H9 (cell line): ENCODE measurements at regions not wholly inside any gene's neighbourhood (a gene's known extent, or its start where the extent isn't known, plus 50 kb on each side); places are given as distances from the start of the nearest gene placed in this dataset.

Source experiments
- DNase-seq: peaks from one replicate; pipeline ENCODE4 v3.0.0-alpha.2; 2017
- H2AFZ ChIP-seq: one replicate; pipeline ENCODE4 v1.6.1; 2013; ENCODE audit warnings: mild to moderate bottlenecking, low read length, control low read depth, moderate library complexity
- H2AK5ac ChIP-seq: 2 replicates; pipeline ENCODE4 v1.6.1; 2013; ENCODE audit warnings: low read length, control low read depth, mixed read lengths; ENCODE audit not compliant: insufficient read length
- H2BK120ac ChIP-seq: one replicate; pipeline ENCODE4 v1.6.1; 2013; ENCODE audit warnings: low read depth, mild to moderate bottlenecking, low read length, control low read depth, inconsistent platforms; ENCODE audit not compliant: poor library complexity, severe bottlenecking
- H2BK12ac ChIP-seq: 2 replicates; pipeline ENCODE4 v1.6.1; 2013; ENCODE audit warnings: low read length, control low read depth, mixed read lengths, low read depth; ENCODE audit not compliant: insufficient read length
- H2BK15ac ChIP-seq: 2 replicates; pipeline ENCODE4 v1.6.1; 2013; ENCODE audit warnings: low read depth, low read length, control low read depth
- H2BK20ac ChIP-seq: one replicate; pipeline ENCODE4 v1.6.1; 2013; ENCODE audit warnings: low read depth, mild to moderate bottlenecking, low read length, control low read depth, inconsistent platforms; ENCODE audit not compliant: poor library complexity, severe bottlenecking
- H2BK5ac ChIP-seq: 2 replicates; pipeline ENCODE4 v1.6.1; 2013; ENCODE audit warnings: low read length, control low read depth, mixed read lengths; ENCODE audit not compliant: insufficient read length
- H3K14ac ChIP-seq: 2 replicates; pipeline ENCODE4 v1.6.1; 2013; ENCODE audit warnings: low read length, control low read depth; ENCODE audit not compliant: insufficient read depth
- H3K18ac ChIP-seq: 2 replicates; pipeline ENCODE4 v1.6.1; 2013; ENCODE audit warnings: low read depth, mild to moderate bottlenecking, mixed read lengths, low read length, control low read depth; ENCODE audit not compliant: insufficient read length
- H3K23ac ChIP-seq: 2 replicates; pipeline ENCODE4 v1.6.1; 2013; ENCODE audit warnings: low read length, control low read depth, mixed read lengths, low read depth; ENCODE audit not compliant: insufficient read length
- H3K23me2 ChIP-seq: 2 replicates; pipeline ENCODE4 v1.6.1; 2013; ENCODE audit warnings: low read depth, mild to moderate bottlenecking, mixed read lengths, low read length, control low read depth; ENCODE audit not compliant: insufficient read length, poor library complexity, severe bottlenecking
- H3K27ac ChIP-seq: 2 replicates; pipeline ENCODE4 v1.5.1; 2013; ENCODE audit warnings: low read length, control low read depth, mixed read lengths, low read depth; ENCODE audit not compliant: insufficient read length
- H3K27me3 ChIP-seq: 2 replicates; pipeline ENCODE4 v1.6.1; 2013; ENCODE audit warnings: low read length, control low read depth, inconsistent platforms; ENCODE audit not compliant: insufficient read depth
- H3K4ac ChIP-seq: 2 replicates; pipeline ENCODE4 v1.6.1; 2013; ENCODE audit warnings: low read depth, mild to moderate bottlenecking, control low read depth, inconsistent platforms, low read length, moderate library complexity
- H3K4me1 ChIP-seq: 2 replicates; pipeline ENCODE4 v1.6.1; 2013; ENCODE audit warnings: low read length, control low read depth, inconsistent platforms; ENCODE audit not compliant: insufficient read depth
- H3K4me2 ChIP-seq: 2 replicates; pipeline ENCODE4 v1.6.1; 2013; ENCODE audit warnings: low read length, control low read depth, mixed read lengths; ENCODE audit not compliant: insufficient read length, insufficient read depth
- H3K56ac ChIP-seq: 2 replicates; pipeline ENCODE4 v1.6.1; 2013; ENCODE audit warnings: low read depth, mild to moderate bottlenecking, mixed read lengths, low read length, control low read depth; ENCODE audit not compliant: insufficient read length
- H3K79me1 ChIP-seq: 2 replicates; pipeline ENCODE4 v1.6.1; 2013; ENCODE audit warnings: low read depth, mild to moderate bottlenecking, moderate library complexity, low read length, control low read depth, inconsistent platforms; ENCODE audit not compliant: insufficient read depth, poor library complexity, severe bottlenecking
- H3K79me2 ChIP-seq: 2 replicates; pipeline ENCODE4 v1.6.1; 2013; ENCODE audit warnings: low read length, control low read depth, inconsistent platforms; ENCODE audit not compliant: insufficient read depth
- H3K9ac ChIP-seq: 2 replicates; pipeline ENCODE4 v1.6.1; 2013; ENCODE audit warnings: low read length, control low read depth, mixed read lengths; ENCODE audit not compliant: insufficient read length; ENCODE audit errors: extremely low read depth
- H3K9me3 ChIP-seq: one replicate; pipeline ENCODE4 v1.6.1; 2013; ENCODE audit warnings: low read depth, low read length, inconsistent platforms; ENCODE audit not compliant: control insufficient read depth
- H3T11ph ChIP-seq: one replicate; pipeline ENCODE4 v1.6.1; 2013; ENCODE audit warnings: mild to moderate bottlenecking, low read length, control low read depth, inconsistent platforms
- H4K20me1 ChIP-seq: one replicate; pipeline ENCODE4 v1.6.1; 2013; ENCODE audit not compliant: control insufficient read depth, insufficient read length, insufficient read depth
- H4K5ac ChIP-seq: 2 replicates; pipeline ENCODE4 v1.6.1; 2013; ENCODE audit warnings: low read depth, mild to moderate bottlenecking, mixed read lengths, low read length, control low read depth; ENCODE audit not compliant: insufficient read length
- H4K8ac ChIP-seq: replicated peaks from 2 replicates; pipeline ENCODE4 v1.6.1; 2013; ENCODE audit warnings: low read length, control low read depth, mixed read lengths, low read depth; ENCODE audit not compliant: insufficient read length
- H4K91ac ChIP-seq: 2 replicates; pipeline ENCODE4 v1.6.1; 2013; ENCODE audit warnings: low read depth, mild to moderate bottlenecking, moderate library complexity, mixed read lengths, low read length, control low read depth; ENCODE audit not compliant: insufficient read length
- H3K27ac Mint-ChIP-seq, 3 experiments: 2 replicates in 2 of 3; 3 replicates in 1 of 3; pipeline ENCODE4 v1.8.0; 2020 to 2021; ENCODE audit warnings: mixed read lengths in 3 of 3, mild to moderate bottlenecking in 1 of 3, moderate library complexity in 1 of 3
- H3K27me3 Mint-ChIP-seq: 2 replicates; pipeline ENCODE4 v1.8.0; 2021; ENCODE audit warnings: low read depth, mild to moderate bottlenecking, moderate library complexity, mixed read lengths
- H3K36me3 Mint-ChIP-seq, 3 experiments: 2 replicates in 2 of 3; 3 replicates in 1 of 3; pipeline ENCODE4 v1.8.0; 2020 to 2021; ENCODE audit warnings: low read depth in 3 of 3, mixed read lengths in 3 of 3; ENCODE audit not compliant: insufficient read depth in 1 of 3
- H3K4me1 Mint-ChIP-seq, 2 experiments: 2 replicates each; pipeline ENCODE4 v1.8.0; 2020; ENCODE audit warnings: mixed read lengths in 2 of 2
- H3K4me3 Mint-ChIP-seq, 2 experiments: 2 replicates in 1 of 2; 3 replicates in 1 of 2; pipeline ENCODE4 v1.8.0; 2020 to 2021; ENCODE audit warnings: mild to moderate bottlenecking in 2 of 2, mixed read lengths in 2 of 2, moderate library complexity in 1 of 2
- H3K9me3 Mint-ChIP-seq, 2 experiments: 2 replicates in 1 of 2; 3 replicates in 1 of 2; pipeline ENCODE4 v1.8.0; 2020; ENCODE audit warnings: mild to moderate bottlenecking in 2 of 2, mixed read lengths in 2 of 2, moderate library complexity in 1 of 2
- CTCF ChIP-seq: fragments of 200-600 bp; sonication (generic); conservative IDR thresholded peaks from 3 replicates; pipeline ENCODE4 v1.8.0; 2021; ENCODE audit warnings: antibody characterized with exemption, mild to moderate bottlenecking
- WGBS: extraction: QIAGEN DNeasy Blood & Tissue Kit; methylation state at CpG from one replicate; pipeline ENCODE4 v1.1.7; 2013; ENCODE audit warnings: missing lambda C conversion rate, low lambda C conversion rate, mixed read lengths; ENCODE audit not compliant: insufficient read length; ENCODE audit errors: extremely low coverage; 5-methylcytosine and 5-hydroxymethylcytosine counted together

- no peak overlapping the region for H3K4ac ChIP-seq
- no peak overlapping the region for H4K8ac ChIP-seq
- H3K18ac ChIP-seq = no peak overlapping the region
- H2BK120ac ChIP-seq = no peak overlapping the region
- no peak overlapping the region for H2BK20ac ChIP-seq
- no peak overlapping the region for H3K27ac ChIP-seq
- Mint-ChIP-seq H3K27me3 (no peaks in the 10 kb centered on the region), H3K27ac (no peak overlapping the region), H3K4me3 (no peak overlapping the region), H3K36me3 (peaks cover under 1 to 5% (median 2%) of the 10 kb centered on the region in 3 experiments; a peak in 5 of 7 replicates), H3K4me1 (no peaks in the 10 kb centered on the region), H3K9me3 (peaks cover 5 to 8% of the 10 kb centered on the region in 2 experiments; a peak in 4 of 5 replicates)
- no peak overlapping the region for H3K9ac ChIP-seq
- H3K23me2 ChIP-seq = no peaks in the 10 kb centered on the region
- H2BK15ac ChIP-seq = no peak overlapping the region
- H3K27me3 ChIP-seq = no peaks in the 10 kb centered on the region
- no peak for DNase-seq
- no peak overlapping the region for H3T11ph ChIP-seq
- TF ChIP-seq CTCF = no peak
- H2BK5ac ChIP-seq = no peak overlapping the region
- no peak overlapping the region for H3K23ac ChIP-seq
- no peak overlapping the region for H3K14ac ChIP-seq
- no peak overlapping the region for H3K56ac ChIP-seq
- no peaks in the 10 kb centered on the region for H3K9me3 ChIP-seq
- H2BK12ac ChIP-seq = no peak overlapping the region
- H4K20me1 ChIP-seq = no peaks in the 10 kb centered on the region
- no CpG with 5 or more reads among the region's 4 CpGs for WGBS
- no peak overlapping the region for H3K4me2 ChIP-seq
- H4K5ac ChIP-seq = no peak overlapping the region
- H2AFZ ChIP-seq = no peak overlapping the region
- H4K91ac ChIP-seq = no peak overlapping the region
- no peaks in the 10 kb centered on the region for H3K4me1 ChIP-seq
- no peaks in the 10 kb centered on the region for H3K79me2 ChIP-seq
- no peak overlapping the region for H2AK5ac ChIP-seq
- H3K79me1 ChIP-seq = no peaks in the 10 kb centered on the region
These were observed 315.0 kb upstream of the SMIM21 start for GRCh38 chr18:75742516-75742915.
